ENCODE measurements at regions not wholly inside any gene's neighbourhood (a gene's known extent, or its start where the extent isn't known, plus 50 kb on each side); places are given as distances from the start of the nearest gene placed in this dataset.

DNA sequence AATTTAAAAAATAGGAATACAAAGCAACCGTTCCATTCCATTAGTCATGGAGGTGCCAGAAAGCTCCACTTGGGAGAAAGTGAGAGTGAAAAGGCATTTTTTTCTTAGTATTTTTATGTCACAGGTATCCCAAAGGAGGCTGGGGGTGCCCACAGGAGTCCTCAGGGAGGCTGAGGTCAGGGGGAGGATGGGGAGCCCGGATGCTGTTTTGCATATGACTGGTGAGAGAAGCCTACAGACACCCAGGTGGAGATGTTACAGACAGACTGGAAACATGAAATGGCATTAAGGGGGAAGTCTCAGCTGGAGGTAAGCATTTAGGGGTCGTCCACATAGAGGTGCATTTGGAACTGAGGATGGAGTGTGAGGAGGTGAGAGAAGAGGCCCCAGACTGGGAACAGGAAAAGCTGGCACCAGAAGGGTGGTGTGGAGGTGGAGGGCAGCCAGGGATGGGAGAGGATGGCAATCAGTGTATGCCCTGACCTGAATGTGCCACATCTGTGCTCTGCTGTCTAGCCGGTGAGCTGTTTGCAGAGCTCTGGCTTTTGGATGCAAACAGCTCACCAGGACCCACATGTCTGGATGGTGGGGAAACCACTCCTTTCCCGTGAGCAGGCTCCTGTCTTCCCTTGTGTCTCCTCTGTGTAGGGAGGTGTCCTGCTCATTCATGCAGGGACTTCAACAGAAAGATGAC is 101.1 kb downstream of the RAMP3 start:
- no peaks in the 10 kb centered on the region for H3K4me1 ChIP-seq (ENCODE audit: control insufficient read depth, insufficient read depth, low read length)
- no peak overlapping the region for H3K23ac ChIP-seq (ENCODE audit: low read depth, low read length)
- ATAC-seq (ENCODE audit: low read depth) (no peak), DNase-seq (no peak)
- H3K79me1 ChIP-seq (ENCODE audit: low read depth in 1 of 2, low read length in 2 of 2): no peaks in the 10 kb centered on the region
- H2BK20ac ChIP-seq (ENCODE audit: low read depth, low read length): no peak overlapping the region
- in situ Hi-C loops (cut with MboI; ENCODE audit: low sequenced_read_pairs) (no loop called here), intact Hi-C loops (cut with micrococcal nuclease) (no loop called here), dilution Hi-C loops (cut with HindIII; ENCODE audit: low sequenced_read_pairs, unreplicated experiment) (no loop called here)
- no peak overlapping the region for H2BK120ac ChIP-seq (ENCODE audit: low read depth, low read length)
- H4K91ac ChIP-seq (ENCODE audit: insufficient read depth, low read depth, low read length): no peak overlapping the region
- no peak overlapping the region for H3K4me3 ChIP-seq (ENCODE audit: insufficient read depth, low read depth, low read length)
- H4K20me1 ChIP-seq (ENCODE audit: insufficient read depth, low read length): no peaks in the 10 kb centered on the region
- no peak overlapping the region for H2AK5ac ChIP-seq (ENCODE audit: low read depth, low read length)
- H3K4ac ChIP-seq (ENCODE audit: low read depth, low read length): no peak overlapping the region
- H2AK9ac ChIP-seq (replicated peaks; ENCODE audit: low read depth, low read length, poor library complexity): no peak overlapping the region
- TF ChIP-seq POLR2A (IDR thresholded peaks at IDR 0.05; ENCODE audit: low read depth, low read length) (no peak), RAD21 (IDR thresholded peaks at IDR 0.05; ENCODE audit: low read length) (no peak), SMC3 (IDR thresholded peaks at IDR 0.05; ENCODE audit: low read depth, low read length) (no peak), RCOR1 (IDR thresholded peaks at IDR 0.05; ENCODE audit: insufficient replicate concordance, low read length) (no peak), FOS (IDR thresholded peaks at IDR 0.05; ENCODE audit: low read depth, low read length) (no peak), BHLHE40 (IDR thresholded peaks at IDR 0.05; ENCODE audit: low read depth, low read length) (no peak), CEBPB (IDR thresholded peaks at IDR 0.05; ENCODE audit: low read depth, low read length) (no peak), NFE2L2 (IDR thresholded peaks at IDR 0.05; ENCODE audit: low read depth, low read length) (no peak)
- TF ChIP-seq, protein P1, sequence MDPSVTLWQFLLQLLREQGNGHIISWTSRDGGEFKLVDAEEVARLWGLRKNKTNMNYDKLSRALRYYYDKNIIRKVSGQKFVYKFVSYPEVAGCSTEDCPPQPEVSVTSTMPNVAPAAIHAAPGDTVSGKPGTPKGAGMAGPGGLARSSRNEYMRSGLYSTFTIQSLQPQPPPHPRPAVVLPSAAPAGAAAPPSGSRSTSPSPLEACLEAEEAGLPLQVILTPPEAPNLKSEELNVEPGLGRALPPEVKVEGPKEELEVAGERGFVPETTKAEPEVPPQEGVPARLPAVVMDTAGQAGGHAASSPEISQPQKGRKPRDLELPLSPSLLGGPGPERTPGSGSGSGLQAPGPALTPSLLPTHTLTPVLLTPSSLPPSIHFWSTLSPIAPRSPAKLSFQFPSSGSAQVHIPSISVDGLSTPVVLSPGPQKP (IDR thresholded peaks at IDR 0.05; ENCODE audit: borderline replicate concordance, low read depth, low read length): no peak
- TF ChIP-seq, protein P2, sequence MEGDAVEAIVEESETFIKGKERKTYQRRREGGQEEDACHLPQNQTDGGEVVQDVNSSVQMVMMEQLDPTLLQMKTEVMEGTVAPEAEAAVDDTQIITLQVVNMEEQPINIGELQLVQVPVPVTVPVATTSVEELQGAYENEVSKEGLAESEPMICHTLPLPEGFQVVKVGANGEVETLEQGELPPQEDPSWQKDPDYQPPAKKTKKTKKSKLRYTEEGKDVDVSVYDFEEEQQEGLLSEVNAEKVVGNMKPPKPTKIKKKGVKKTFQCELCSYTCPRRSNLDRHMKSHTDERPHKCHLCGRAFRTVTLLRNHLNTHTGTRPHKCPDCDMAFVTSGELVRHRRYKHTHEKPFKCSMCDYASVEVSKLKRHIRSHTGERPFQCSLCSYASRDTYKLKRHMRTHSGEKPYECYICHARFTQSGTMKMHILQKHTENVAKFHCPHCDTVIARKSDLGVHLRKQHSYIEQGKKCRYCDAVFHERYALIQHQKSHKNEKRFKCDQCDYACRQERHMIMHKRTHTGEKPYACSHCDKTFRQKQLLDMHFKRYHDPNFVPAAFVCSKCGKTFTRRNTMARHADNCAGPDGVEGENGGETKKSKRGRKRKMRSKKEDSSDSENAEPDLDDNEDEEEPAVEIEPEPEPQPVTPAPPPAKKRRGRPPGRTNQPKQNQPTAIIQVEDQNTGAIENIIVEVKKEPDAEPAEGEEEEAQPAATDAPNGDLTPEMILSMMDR (conservative IDR thresholded peaks at IDR 0.05; ENCODE audit: low read depth, low read length): no peak
- TF ChIP-seq, protein P3, sequence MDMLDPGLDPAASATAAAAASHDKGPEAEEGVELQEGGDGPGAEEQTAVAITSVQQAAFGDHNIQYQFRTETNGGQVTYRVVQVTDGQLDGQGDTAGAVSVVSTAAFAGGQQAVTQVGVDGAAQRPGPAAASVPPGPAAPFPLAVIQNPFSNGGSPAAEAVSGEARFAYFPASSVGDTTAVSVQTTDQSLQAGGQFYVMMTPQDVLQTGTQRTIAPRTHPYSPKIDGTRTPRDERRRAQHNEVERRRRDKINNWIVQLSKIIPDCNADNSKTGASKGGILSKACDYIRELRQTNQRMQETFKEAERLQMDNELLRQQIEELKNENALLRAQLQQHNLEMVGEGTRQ (IDR thresholded peaks at IDR 0.05; ENCODE audit: low read depth, low read length): no peak
- H2BK5ac ChIP-seq (ENCODE audit: low read depth, low read length, poor library complexity, severe bottlenecking): no peak overlapping the region
- H3K9me3 ChIP-seq (ENCODE audit: control insufficient read depth, insufficient read depth, low read length): no peaks in the 10 kb centered on the region
- H3K27me3 ChIP-seq (ENCODE audit: control insufficient read depth, insufficient read depth, low read length): peaks cover 5% of the 10 kb centered on the region
- H4K8ac ChIP-seq (ENCODE audit: low read depth in 2 of 2, low read length in 2 of 2): no peak overlapping the region
- ChIA-PET POLR2A (ENCODE audit: unreplicated experiment) (no interaction called here), CTCF (no interaction called here)
- H4K5ac ChIP-seq (ENCODE audit: low read depth, low read length): no peak overlapping the region
- no peak overlapping the region for H3K9ac ChIP-seq (ENCODE audit: low read depth, low read length)
- no TSS peak for BruUV-seq (replicated peaks)
- no peaks in the 10 kb centered on the region for H3K9me1 ChIP-seq (ENCODE audit: insufficient read depth, low read length)
- no peak overlapping the region for H3K4me2 ChIP-seq (ENCODE audit: low read depth, low read length)
- H2AFZ ChIP-seq (replicated peaks; ENCODE audit: low read length, poor library complexity): peak overlapping the region; percentile 14
- no peak overlapping the region for H3K56ac ChIP-seq (ENCODE audit: extremely low read depth, insufficient read depth, low read length)
- H3K27ac ChIP-seq (ENCODE audit: insufficient read depth, low read length): no peak overlapping the region
- H3K36me3 ChIP-seq (ENCODE audit: control insufficient read depth, insufficient read depth, low read length): no peaks in the 10 kb centered on the region
- no peak overlapping the region for H3K14ac ChIP-seq (replicated peaks; ENCODE audit: low read depth, low read length)
- 19% methylated on average over 3 of the region's 5 CpGs; no CpG with 5 or more reads in 1 of the 2 experiments for WGBS, 2 experiments (ENCODE audit: extremely low coverage in 2 of 2, insufficient read length in 1 of 2)
- H2BK15ac ChIP-seq (ENCODE audit: low read depth, low read length): no peak overlapping the region
- no peak overlapping the region for H3K18ac ChIP-seq (ENCODE audit: low read depth, low read length)
